GM12864 (cell line): ENCODE measurements at regions not wholly inside any gene's neighbourhood (a gene's known extent, or its start where the extent isn't known, plus 50 kb on each side); places are given as distances from the start of the nearest gene placed in this dataset.

Source experiments
- DNase-seq: peaks from one replicate; pipeline ENCODE4 v3.0.0-alpha.2; 2011; ENCODE audit warnings: low read depth
- H3K4me3 ChIP-seq: 2 replicates; pipeline ENCODE4 v1.5.1; 2011; ENCODE audit warnings: mild to moderate bottlenecking, low read depth, low read length, control low read depth
- CTCF ChIP-seq: IDR thresholded peaks from 2 replicates; pipeline ENCODE4 v1.5.1; 2011; ENCODE audit warnings: low read depth, mild to moderate bottlenecking, moderate library complexity, low read length, control low read depth, inconsistent platforms; ENCODE audit errors: missing control alignments

GRCh38 chr18:60209042-60209441 lies 163.5 kb downstream of the MC4R start:
- TF ChIP-seq CTCF = no peak
- no peak overlapping the region for H3K4me3 ChIP-seq
- no peak for DNase-seq

- H3K4me3 ChIP-seq = no peak overlapping the region
- no peak for DNase-seq
- no peak for TF ChIP-seq CTCF
Observed at GRCh38 chr18:60202708-60203107, 169.9 kb downstream of the MC4R start.

- no peak for DNase-seq
- no peak for TF ChIP-seq CTCF
- no peak overlapping the region for H3K4me3 ChIP-seq
Observed at GRCh38 chr18:60200558-60200957, 172.0 kb downstream of the MC4R start.

GRCh38 chr18:60199505-60199904 lies 173.1 kb downstream of the MC4R start:
- no peak for TF ChIP-seq CTCF
- no peak for DNase-seq
- H3K4me3 ChIP-seq = no peak overlapping the region

- no peak for DNase-seq
- no peak overlapping the region for H3K4me3 ChIP-seq
- TF ChIP-seq CTCF = no peak
Observed at GRCh38 chr18:60197671-60198462, 174.7 kb downstream of the MC4R start.

GRCh38 chr18:60196836-60197606 lies 175.6 kb downstream of the MC4R start:
- no peak for DNase-seq
- no peak for TF ChIP-seq CTCF
- no peak overlapping the region for H3K4me3 ChIP-seq
